CD4-positive, alpha-beta T cell treated with Interferon alpha-2 for 1 hour (primary cell): ENCODE measurements at regions not wholly inside any gene's neighbourhood (a gene's known extent, or its start where the extent isn't known, plus 50 kb on each side); places are given as distances from the start of the nearest gene placed in this dataset.

ENCODE experiments used
- DNase-seq, 2 donors: peaks; one replicate each; pipeline ENCODE4 v3.0.0-alpha.2; 2020 to 2022

GRCh38 chr7:106480161-106480579 is 180.8 kb downstream of the CCDC71L start:
- no peak for DNase-seq

- DNase-seq: no peak
Measured at GRCh38 chr7:106476751-106477150, 184.2 kb downstream of the CCDC71L start.

GRCh38 chr7:106472741-106473140 is 188.0 kb upstream of the NAMPT start:
- no peak for DNase-seq

- no peak for DNase-seq
Measured at GRCh38 chr7:106471686-106472440, 187.1 kb upstream of the NAMPT start.

- no peak for DNase-seq
Measured at GRCh38 chr7:106471021-106471420, 186.2 kb upstream of the NAMPT start.

GRCh38 chr7:106466867-106467266 is 182.1 kb upstream of the NAMPT start:
- no peak for DNase-seq

- no peak for DNase-seq
Measured at GRCh38 chr7:106465704-106466468, 181.1 kb upstream of the NAMPT start.

GRCh38 chr7:106464651-106465050 is 179.9 kb upstream of the NAMPT start:
- DNase-seq: no peak

GRCh38 chr7:106463851-106464611 is 179.2 kb upstream of the NAMPT start:
- DNase-seq: no peak

- no peak for DNase-seq
Measured at GRCh38 chr7:106462914-106463482, 178.2 kb upstream of the NAMPT start.

- peak in 1 of 2 donors; percentile 45 for DNase-seq
Measured at GRCh38 chr7:106462365-106462859, 177.6 kb upstream of the NAMPT start.

GRCh38 chr7:106460792-106461254 is 176.0 kb upstream of the NAMPT start:
- DNase-seq: no peak

- no peak for DNase-seq
Measured at GRCh38 chr7:106459397-106460072, 174.8 kb upstream of the NAMPT start.

- DNase-seq: no peak
Measured at GRCh38 chr7:106457678-106458077, 172.9 kb upstream of the NAMPT start.

- DNase-seq: no peak
Measured at GRCh38 chr7:106456329-106456728, 171.5 kb upstream of the NAMPT start.

- DNase-seq: no peak
Measured at GRCh38 chr7:106452031-106452851, 167.5 kb upstream of the NAMPT start.

- no peak for DNase-seq
Measured at GRCh38 chr7:106451171-106451570, 166.4 kb upstream of the NAMPT start.

- DNase-seq: no peak
Measured at GRCh38 chr7:106450716-106451115, 165.9 kb upstream of the NAMPT start.

- no peak for DNase-seq
Measured at GRCh38 chr7:106448992-106449859, 164.4 kb upstream of the NAMPT start.

GRCh38 chr7:106448346-106448991 is 163.7 kb upstream of the NAMPT start:
- DNase-seq: no peak
